Smooth muscle cell (in vitro differentiated cells): ENCODE measurements at regions not wholly inside any gene's neighbourhood (a gene's known extent, or its start where the extent isn't known, plus 50 kb on each side); places are given as distances from the start of the nearest gene placed in this dataset.

ENCODE experiments used
- DNase-seq: peaks from one replicate; lab custom pipeline; 2025; ENCODE audit not compliant: unreplicated experiment; lab: John Stamatoyannopoulos, UW
- H2AFZ ChIP-seq: fragments of 200-600 bp; sonication (generic); 2 replicates; pipeline ENCODE4 v1.6.0; 2016; ENCODE audit warnings: antibody characterized with exemption, low read depth, mild to moderate bottlenecking
- H3F3A ChIP-seq: fragments of 200-600 bp; sonication (generic); 2 replicates; pipeline ENCODE4 v1.6.0; 2017; ENCODE audit warnings: antibody characterized with exemption, low read depth
- H3K27ac ChIP-seq: fragments of 200-600 bp; sonication (generic); 2 replicates; pipeline ENCODE4 v1.5.1; 2016; ENCODE audit warnings: low read depth, mild to moderate bottlenecking
- H3K27me3 ChIP-seq: fragments of 200-600 bp; sonication (generic); 2 replicates; pipeline ENCODE4 v1.6.1; 2016; ENCODE audit warnings: low read depth, mild to moderate bottlenecking
- H3K36me3 ChIP-seq: fragments of 200-600 bp; sonication (generic); 2 replicates; pipeline ENCODE4 v1.5.1; 2016; ENCODE audit warnings: low read depth
- H3K4me1 ChIP-seq: fragments of 200-600 bp; sonication (generic); 2 replicates; pipeline ENCODE4 v1.5.1; 2016; ENCODE audit warnings: low read depth
- H3K4me2 ChIP-seq: fragments of 200-600 bp; sonication (generic); 2 replicates; pipeline ENCODE4 v1.6.0; 2016; ENCODE audit warnings: mild to moderate bottlenecking
- H3K4me3 ChIP-seq: fragments of 200-600 bp; sonication (generic); 2 replicates; pipeline ENCODE4 v1.5.1; 2016; ENCODE audit warnings: mild to moderate bottlenecking
- H3K79me2 ChIP-seq: fragments of 200-600 bp; sonication (generic); 2 replicates; pipeline ENCODE4 v1.6.0; 2016; ENCODE audit warnings: low read depth, mild to moderate bottlenecking
- H3K9ac ChIP-seq: fragments of 200-600 bp; sonication (generic); 2 replicates; pipeline ENCODE4 v1.6.0; 2016; ENCODE audit warnings: low read depth
- H3K9me3 ChIP-seq: fragments of 200-600 bp; sonication (generic); replicated peaks from 2 replicates; pipeline ENCODE4 v1.5.1; 2016; ENCODE audit warnings: low read depth
- H4K20me1 ChIP-seq: fragments of 200-600 bp; sonication (generic); 2 replicates; pipeline ENCODE4 v1.6.0; 2016; ENCODE audit warnings: low read depth
- CTCF ChIP-seq: fragments of 200-600 bp; sonication (generic); IDR thresholded peaks from 2 replicates; pipeline ENCODE4 v1.5.1; 2017; ENCODE audit warnings: borderline replicate concordance, mild to moderate bottlenecking, antibody characterized with exemption; ENCODE audit not compliant: insufficient read depth, poor library complexity, severe bottlenecking
- WGBS: methylation state at CpG from one replicate; pipeline ENCODE4 v1.1.7; 2016; ENCODE audit warnings: low lambda C conversion rate; 5-methylcytosine and 5-hydroxymethylcytosine counted together

DNA sequence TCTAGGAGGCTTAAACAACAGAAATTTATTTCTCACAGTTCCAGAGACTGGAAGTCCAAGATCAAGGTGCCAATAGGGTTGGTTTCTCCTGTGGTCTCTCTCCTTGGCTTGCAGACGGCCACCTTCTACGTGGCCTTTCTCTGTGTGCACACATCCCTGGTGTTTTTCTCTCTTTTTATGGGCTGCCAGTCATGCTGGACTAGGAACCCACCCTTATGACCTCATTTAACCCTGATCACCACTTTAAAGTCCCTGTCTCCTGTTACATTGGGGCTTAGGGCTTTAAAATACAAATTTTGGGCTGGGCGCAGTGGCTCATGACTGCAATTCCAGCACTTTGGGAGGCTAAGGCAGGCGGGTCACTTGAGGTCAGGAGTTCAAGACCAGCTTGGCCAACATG is 157.1 kb downstream of the TLE1 start:
- Histone ChIP-seq H3K27ac (no peak overlapping the region), H3K4me2 (no peak overlapping the region), H4K20me1 (no peaks in the 10 kb centered on the region), H3K27me3 (no peaks in the 10 kb centered on the region), H3K79me2 (no peaks in the 10 kb centered on the region), H3K9me3 (no peaks in the 10 kb centered on the region), H3K4me1 (peaks cover 22% of the 10 kb centered on the region), H3F3A (no peaks in the 10 kb centered on the region), H3K36me3 (no peaks in the 10 kb centered on the region), H3K4me3 (no peak overlapping the region), H2AFZ (no peak overlapping the region), H3K9ac (no peak overlapping the region)
- no peak for DNase-seq
- no peak for TF ChIP-seq CTCF
- 95% methylated on average over 4 of the region's 4 CpGs for WGBS

DNA sequence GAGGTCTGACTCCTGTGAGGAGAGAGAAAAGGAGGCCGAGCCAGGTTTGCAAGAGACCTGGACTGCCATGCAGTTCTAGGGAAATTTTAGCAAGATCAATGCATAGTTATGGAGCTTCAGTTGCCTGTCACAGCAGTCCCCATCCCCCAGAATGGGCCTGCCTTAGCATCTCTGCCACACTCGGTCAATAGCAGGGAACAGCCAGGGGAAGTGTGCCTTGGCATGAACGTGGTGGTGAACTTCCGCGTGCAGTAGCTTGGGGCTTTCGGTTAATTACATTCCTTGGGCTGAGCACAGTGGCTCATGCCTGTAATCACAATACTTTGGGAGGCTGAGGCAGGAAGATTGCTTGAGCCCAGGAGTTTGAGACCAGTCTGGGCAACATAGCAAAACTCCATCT is 157.8 kb downstream of the TLE1 start:
- no peaks in the 10 kb centered on the region for H3K9me3 ChIP-seq
- no peak overlapping the region for H3K4me3 ChIP-seq
- H3K4me1 ChIP-seq, result peaks cover 22% of the 10 kb centered on the region
- H3F3A ChIP-seq, result no peaks in the 10 kb centered on the region
- no peaks in the 10 kb centered on the region for H4K20me1 ChIP-seq
- no peaks in the 10 kb centered on the region for H3K27me3 ChIP-seq
- H3K36me3 ChIP-seq, result no peaks in the 10 kb centered on the region
- H2AFZ ChIP-seq, result no peak overlapping the region
- no peak overlapping the region for H3K9ac ChIP-seq
- H3K4me2 ChIP-seq, result no peak overlapping the region
- no peak overlapping the region for H3K27ac ChIP-seq
- no peak for TF ChIP-seq CTCF
- no peak for DNase-seq
- 91% methylated on average over 6 of the region's 6 CpGs for WGBS
- no peaks in the 10 kb centered on the region for H3K79me2 ChIP-seq

GRCh38 chr9:81530846-81531245 is 158.5 kb downstream of the TLE1 start:
- H3K4me2 ChIP-seq, result no peak overlapping the region
- TF ChIP-seq CTCF, result no peak

GRCh38 chr9:81530310-81530810 is 159.0 kb downstream of the TLE1 start:
- DNase-seq, result no peak
- no peak overlapping the region for H2AFZ ChIP-seq
- TF ChIP-seq CTCF, result no peak
- no peak overlapping the region for H3K9ac ChIP-seq
- no peaks in the 10 kb centered on the region for H3K79me2 ChIP-seq
- no peaks in the 10 kb centered on the region for H3K36me3 ChIP-seq
- H3K27me3 ChIP-seq, result no peaks in the 10 kb centered on the region
- peaks cover 14% of the 10 kb centered on the region for H3K4me1 ChIP-seq
- no peak overlapping the region for H3K4me2 ChIP-seq
- 95% methylated on average over 5 of the region's 5 CpGs for whole genome bisulfite sequencing
- no peaks in the 10 kb centered on the region for H4K20me1 ChIP-seq
- no peaks in the 10 kb centered on the region for H3K9me3 ChIP-seq
- H3F3A ChIP-seq, result no peaks in the 10 kb centered on the region
- H3K4me3 ChIP-seq, result no peak overlapping the region
- H3K27ac ChIP-seq, result no peak overlapping the region

More at GRCh38 chr9:81530846-81531245, 158.5 kb downstream of the TLE1 start:
- H3K79me2 ChIP-seq, result no peaks in the 10 kb centered on the region
- H3F3A ChIP-seq, result no peaks in the 10 kb centered on the region
- H3K9ac ChIP-seq, result no peak overlapping the region
- no peak overlapping the region for H3K27ac ChIP-seq
- no peak for DNase-seq
- H2AFZ ChIP-seq, result no peak overlapping the region
- H3K4me1 ChIP-seq, result peaks cover 16% of the 10 kb centered on the region
- no peak overlapping the region for H3K4me3 ChIP-seq
- no peaks in the 10 kb centered on the region for H3K27me3 ChIP-seq
- no peaks in the 10 kb centered on the region for H3K9me3 ChIP-seq
- H4K20me1 ChIP-seq, result no peaks in the 10 kb centered on the region
- 97% methylated on average over 4 of the region's 4 CpGs for WGBS
- H3K36me3 ChIP-seq, result no peaks in the 10 kb centered on the region
